ENCODE measurements at regions not wholly inside any gene's neighbourhood (a gene's known extent, or its start where the extent isn't known, plus 50 kb on each side); places are given as distances from the start of the nearest gene placed in this dataset.

DNA sequence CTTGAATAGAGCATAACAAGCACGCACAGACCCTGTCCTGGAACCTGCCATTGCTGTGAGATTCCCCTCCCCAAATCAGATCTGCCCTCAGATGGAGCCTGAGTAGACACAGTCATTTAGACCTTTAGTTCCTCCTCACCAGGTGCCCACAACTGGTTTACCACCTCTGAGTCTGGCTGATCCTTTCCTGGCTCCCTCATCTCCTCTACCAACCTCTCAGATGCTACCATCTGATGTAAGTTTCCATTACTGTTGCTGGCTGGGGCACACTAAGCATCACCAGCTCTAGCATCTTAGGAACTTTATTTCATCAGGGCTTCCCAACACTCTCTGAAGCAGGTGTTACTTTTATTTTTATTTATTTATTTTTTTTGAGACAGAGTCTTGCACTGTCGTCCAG, 288.3 kb downstream of the TLE3 start:
- TF ChIP-seq GATA3 (IDR thresholded peaks at IDR 0.05; ENCODE audit: low read depth, low read length) (no peak), GATA2 (IDR thresholded peaks at IDR 0.05; ENCODE audit: low read depth, low read length) (no peak)

DNA sequence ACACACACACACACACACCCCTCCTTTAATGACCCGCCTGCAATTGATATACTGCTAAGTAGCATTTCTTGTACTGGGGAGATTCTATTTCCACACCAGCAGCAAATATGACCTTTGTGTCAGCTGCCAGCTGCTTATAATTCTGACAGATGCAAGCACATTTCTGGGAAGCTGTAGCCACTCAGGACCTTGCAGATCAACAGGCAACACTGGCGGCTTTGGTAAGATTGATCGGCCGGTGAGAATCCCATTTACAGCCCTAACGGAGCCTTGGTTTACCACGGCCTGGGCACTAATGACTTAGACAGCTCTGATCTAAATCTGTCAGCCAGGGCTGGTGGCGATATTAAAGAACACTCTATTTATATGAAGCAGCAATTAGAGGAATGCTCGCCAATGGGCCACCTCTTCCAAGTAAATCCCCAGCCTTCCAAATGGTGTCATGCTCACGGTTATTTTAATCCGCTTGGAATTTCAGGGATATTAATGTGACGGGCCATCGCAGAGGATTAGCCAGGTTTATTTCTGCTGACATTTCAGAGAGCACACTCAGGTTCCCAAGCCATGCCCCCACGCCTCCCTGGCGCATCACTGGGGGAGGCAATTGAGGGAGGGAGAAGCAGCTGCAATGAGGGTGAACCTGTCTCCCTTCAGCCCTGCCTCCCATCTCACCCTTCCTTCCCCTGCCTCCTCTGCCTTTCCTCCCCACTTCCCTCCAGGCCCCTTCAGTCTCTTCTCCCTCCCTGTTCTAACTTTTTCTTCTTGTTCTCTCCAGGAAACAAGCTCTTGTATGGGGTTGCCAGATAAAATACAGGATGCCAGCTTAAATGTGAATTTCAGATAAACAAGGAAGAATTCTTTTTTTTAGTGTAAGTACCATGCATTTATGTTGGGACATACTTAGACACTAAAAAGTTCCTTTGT, 287.0 kb downstream of the TLE3 start:
- TF ChIP-seq GATA3 (IDR thresholded peaks at IDR 0.05; ENCODE audit: low read depth, low read length) (no peak), GATA2 (IDR thresholded peaks at IDR 0.05; ENCODE audit: low read depth, low read length) (no peak)

DNA sequence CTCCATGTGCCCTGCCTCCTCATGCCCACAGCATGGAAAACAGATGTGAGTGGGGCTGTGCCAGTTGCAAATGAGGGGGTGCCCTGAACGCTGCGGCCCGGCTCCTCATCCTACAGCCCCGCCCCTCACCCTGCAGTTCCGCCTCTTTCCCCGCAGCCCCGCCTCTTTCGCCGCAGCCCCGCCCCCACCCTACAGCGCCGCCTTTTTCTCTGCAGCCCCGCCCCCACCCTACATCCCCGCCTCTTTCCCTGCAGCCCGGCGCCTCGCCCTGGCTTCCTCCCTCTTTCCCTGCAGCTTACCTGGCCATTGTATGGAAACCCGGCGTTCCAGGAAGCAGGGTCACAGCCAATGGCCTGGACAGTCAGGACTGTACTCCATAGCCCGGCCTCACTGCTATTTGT, 284.9 kb downstream of the TLE3 start:
- TF ChIP-seq GATA3 (IDR thresholded peaks at IDR 0.05; ENCODE audit: low read depth, low read length): no peak
- TF ChIP-seq GATA2 (IDR thresholded peaks at IDR 0.05; ENCODE audit: low read depth, low read length): no peak

DNA sequence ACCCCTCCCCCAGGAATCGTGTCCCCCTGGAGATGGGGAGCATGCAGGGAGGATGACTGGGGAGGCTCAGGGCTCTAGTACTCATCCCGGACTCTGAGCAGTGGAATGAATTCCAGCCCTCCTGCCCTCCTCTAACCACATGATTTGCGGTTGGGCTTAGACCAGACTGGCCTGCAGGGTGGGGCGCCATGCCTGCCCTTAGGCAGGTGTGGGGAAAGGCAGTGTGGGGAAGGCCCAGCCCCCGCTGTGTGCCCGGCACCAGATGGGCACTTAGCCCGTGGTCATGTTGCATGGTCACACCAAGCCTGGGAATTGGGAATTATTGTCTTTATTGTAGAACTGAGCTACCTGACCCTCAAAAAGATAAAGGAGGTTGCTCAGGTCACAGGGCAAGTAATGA, 283.8 kb downstream of the TLE3 start:
- no peak for TF ChIP-seq GATA2 (IDR thresholded peaks at IDR 0.05; ENCODE audit: low read depth, low read length)
- no peak for TF ChIP-seq GATA3 (IDR thresholded peaks at IDR 0.05; ENCODE audit: low read depth, low read length)

DNA sequence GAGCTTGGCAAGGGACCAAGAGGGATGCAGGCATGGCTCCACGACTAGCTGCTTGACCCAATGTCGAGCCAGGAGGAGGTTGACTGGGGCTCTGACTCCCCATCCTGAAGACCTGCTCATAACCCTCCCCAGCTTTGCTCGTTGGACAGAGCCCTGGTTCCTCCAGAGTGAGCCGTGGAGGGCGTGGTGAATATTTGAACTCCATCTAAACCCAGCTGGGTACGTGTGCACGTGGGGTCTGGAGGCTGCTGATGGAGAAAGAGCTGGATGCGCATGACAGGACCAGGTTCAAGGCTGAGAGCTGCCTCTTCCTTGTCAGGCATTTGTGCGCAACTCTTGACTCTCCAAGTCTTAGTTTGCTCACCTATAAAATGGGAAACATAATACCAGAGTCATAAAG, 282.8 kb downstream of the TLE3 start:
- TF ChIP-seq GATA3 (IDR thresholded peaks at IDR 0.05; ENCODE audit: low read depth, low read length) (no peak), GATA2 (IDR thresholded peaks at IDR 0.05; ENCODE audit: low read depth, low read length) (no peak)

DNA sequence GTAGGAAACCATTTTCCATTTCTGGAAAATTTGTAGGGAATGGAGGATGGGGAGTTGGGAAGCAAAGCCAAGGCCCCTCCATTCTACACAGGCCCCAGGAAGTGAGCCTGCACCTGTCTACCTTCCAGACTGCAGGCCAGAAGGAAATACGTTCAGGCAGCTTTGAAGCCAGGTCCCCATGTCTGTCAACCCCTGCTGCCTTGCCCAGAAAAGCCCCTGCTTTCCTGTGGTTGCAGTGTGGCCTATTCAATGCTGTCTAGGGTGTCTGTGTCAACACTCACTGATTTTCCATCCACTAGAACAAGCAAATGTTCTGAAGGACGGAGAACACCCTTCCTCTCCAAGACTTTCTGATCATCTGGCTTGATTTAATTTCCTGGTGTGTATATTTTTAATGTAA, 281.9 kb downstream of the TLE3 start:
- TF ChIP-seq GATA3 (IDR thresholded peaks at IDR 0.05; ENCODE audit: low read depth, low read length) (no peak), GATA2 (IDR thresholded peaks at IDR 0.05; ENCODE audit: low read depth, low read length) (no peak)

DNA sequence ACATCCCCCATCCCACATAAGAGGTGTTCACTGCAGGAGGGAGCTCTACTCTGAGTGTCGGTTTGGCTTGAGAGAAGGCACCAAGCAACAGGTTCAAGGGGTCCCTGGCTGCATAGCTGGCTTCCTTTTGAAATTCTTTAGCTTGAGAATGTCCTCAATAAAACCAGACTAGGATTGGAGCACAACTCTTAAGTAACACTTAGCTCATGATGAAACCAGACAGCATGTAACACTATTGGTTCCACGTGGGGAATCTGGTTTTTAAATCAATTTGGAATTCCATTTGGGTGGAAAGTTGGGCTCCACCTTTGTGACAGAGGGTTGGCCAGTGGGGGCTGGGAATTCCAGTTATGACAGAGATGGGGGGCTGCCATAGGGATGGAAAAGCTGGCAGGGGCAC, 281.2 kb downstream of the TLE3 start:
- TF ChIP-seq GATA3 (IDR thresholded peaks at IDR 0.05; ENCODE audit: low read depth, low read length) (no peak), GATA2 (IDR thresholded peaks at IDR 0.05; ENCODE audit: low read depth, low read length) (no peak)

DNA sequence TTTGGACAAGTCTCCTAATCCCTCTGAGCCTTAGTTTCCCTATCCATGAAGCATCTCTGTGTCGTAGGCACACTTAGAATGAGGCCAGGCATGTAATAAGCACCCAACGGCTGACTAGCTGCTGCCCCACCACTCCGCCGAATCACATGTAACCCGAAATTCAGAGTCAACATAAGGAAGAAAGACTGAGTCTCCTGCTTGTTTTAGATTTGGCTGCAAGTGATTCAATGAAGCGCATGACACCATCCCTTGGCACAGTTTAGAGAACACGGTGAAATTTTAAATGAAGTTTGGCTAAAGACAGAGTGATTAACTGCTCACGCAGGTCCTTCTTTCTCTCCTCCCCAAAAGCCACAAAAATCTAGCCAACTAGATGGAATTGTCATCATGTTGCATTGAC, 279.2 kb downstream of the TLE3 start:
- TF ChIP-seq GATA2 (IDR thresholded peaks at IDR 0.05; ENCODE audit: low read depth, low read length) (no peak), GATA3 (IDR thresholded peaks at IDR 0.05; ENCODE audit: low read depth, low read length) (no peak)

DNA sequence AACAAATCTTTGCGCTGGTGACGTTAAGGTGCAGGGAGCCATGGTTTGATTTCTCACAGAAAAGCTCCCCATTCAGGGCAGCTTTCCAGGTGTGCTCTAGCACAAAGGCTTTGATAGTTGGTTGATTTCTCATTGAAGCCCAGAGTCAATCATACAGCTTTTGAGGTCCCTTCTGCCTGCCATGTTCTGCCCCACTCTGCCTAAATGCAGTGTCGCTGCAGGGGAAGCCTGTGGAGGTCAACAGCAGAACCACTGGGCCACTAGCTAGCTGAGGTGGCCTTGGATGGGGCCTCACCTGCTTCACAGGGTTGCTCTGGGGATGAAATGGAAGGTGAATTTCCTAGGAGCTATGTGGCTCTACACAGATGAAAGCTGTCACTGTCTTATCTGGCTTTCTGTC, 278.3 kb downstream of the TLE3 start:
- TF ChIP-seq GATA2 (IDR thresholded peaks at IDR 0.05; ENCODE audit: low read depth, low read length) (no peak), GATA3 (IDR thresholded peaks at IDR 0.05; ENCODE audit: low read depth, low read length) (no peak)

DNA sequence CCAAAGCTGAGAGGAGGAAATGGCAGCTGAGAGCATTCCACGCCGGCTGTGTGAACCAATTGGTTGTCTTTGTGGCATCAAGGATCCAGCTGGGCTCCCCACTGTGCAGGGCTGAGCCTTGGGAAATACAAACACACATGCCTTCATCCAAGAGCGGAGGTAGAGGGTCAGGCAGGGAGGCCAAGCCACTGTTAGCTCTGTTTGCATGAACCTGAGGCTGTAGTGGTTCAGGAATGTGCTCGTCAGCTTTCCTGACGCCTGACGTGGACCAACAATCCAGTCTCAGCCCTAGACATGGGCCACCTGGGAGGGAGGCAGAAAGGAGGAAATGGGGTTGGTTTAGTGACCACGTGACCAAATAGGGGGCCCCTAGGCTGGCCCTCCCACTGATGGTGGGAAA, 276.9 kb downstream of the TLE3 start:
- TF ChIP-seq GATA3 (IDR thresholded peaks at IDR 0.05; ENCODE audit: low read depth, low read length) (no peak), GATA2 (IDR thresholded peaks at IDR 0.05; ENCODE audit: low read depth, low read length) (no peak)

DNA sequence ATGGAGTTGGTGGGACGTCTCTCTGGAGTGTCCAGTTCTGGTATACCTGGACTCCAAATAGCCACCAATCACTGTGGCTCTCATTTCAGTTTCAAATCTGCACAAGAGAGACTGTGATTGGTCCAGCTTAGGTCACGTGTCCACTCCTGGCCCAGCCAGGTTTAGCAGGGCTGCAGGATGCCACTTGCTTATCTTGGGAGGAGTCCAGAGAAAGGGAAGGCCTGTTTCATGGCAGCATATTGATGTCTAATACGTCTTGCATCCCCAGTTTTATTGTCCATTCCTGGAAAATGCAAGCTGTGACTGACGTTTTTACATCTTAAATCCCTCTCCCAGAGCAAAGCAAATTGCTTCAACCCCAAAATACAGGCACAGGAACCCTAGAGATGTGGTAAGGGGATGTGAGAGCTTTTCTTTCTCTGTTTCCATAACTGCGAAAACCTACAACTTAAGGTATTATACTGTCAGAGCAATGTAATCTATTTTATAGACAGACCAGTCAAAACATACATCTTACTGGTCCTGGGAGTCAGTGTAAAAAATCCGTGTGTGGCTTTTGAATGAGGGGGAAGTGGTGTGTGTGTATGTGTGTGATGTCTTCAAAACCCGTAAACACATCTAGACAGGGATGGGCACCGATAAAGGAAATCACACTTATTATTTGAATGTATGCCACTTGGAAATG, 274.4 kb downstream of the TLE3 start:
- TF ChIP-seq GATA2 (IDR thresholded peaks at IDR 0.05; ENCODE audit: low read depth, low read length): no peak
- TF ChIP-seq GATA3 (IDR thresholded peaks at IDR 0.05; ENCODE audit: low read depth, low read length): no peak

DNA sequence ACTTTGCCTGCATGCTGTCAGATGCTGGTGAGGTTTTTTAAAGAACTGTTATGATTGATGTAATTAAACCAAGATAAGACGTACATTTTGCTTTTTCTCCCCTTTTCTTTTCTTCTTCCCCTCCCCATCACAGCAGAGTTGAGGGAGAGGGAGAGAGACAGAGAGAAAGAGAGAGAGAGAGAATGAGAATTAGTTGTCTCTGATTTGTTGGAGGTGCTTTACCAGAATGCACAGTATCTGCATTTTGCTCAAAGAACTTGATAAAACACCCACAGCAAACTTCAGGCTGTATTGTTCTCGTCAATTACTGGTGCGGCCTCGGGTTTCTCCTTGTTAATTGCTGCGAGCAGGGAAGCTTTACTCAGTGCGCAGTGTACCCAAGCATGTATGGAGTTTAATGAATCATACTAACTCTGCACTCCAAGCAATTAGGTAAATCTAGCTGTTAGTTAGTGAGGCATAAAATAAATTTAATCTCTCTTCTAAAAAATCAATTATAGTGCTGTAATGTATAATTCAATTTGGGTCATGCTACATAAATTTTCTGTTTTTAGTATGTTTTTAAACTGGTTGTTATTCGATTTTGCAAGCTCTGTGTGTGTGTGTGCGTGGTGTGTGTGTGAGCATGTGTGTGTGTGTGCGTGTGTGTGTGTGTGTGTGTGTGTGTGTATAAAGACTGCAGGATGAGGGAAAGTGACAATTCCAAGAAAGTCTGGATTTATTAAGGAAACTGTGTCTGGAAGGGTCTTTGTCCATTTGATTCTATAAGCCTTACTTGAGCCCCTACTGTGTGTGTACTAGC, 273.4 kb downstream of the TLE3 start:
- TF ChIP-seq GATA3 (IDR thresholded peaks at IDR 0.05; ENCODE audit: low read depth, low read length): no peak
- no peak for TF ChIP-seq GATA2 (IDR thresholded peaks at IDR 0.05; ENCODE audit: low read depth, low read length)

DNA sequence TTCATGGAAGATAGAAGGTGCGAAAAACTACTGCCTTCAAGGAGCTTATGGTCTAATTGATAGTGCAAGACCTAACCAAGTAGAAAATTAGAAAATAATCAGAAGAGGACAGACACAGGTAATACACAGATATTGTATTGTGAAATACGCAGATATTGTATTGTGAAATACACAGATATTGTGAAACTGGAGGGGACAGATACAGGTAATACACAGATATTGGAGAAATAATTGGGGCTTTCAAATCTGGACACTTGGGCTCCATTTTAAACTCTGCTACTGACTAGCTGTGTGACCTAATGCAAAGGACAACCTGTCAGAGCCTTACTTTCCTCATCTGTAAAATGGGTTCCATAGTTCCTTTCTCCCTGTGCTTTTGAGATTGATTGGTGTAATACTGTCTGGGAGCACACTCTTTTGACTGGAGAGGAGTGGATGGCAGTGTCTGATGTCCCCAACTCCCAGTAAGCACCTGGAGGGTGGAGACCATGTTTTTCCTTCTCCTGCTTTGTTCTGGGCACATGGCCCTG, 272.8 kb downstream of the TLE3 start:
- TF ChIP-seq GATA2 (IDR thresholded peaks at IDR 0.05; ENCODE audit: low read depth, low read length): no peak
